ENCODE measurements at regions not wholly inside any gene's neighbourhood (a gene's known extent, or its start where the extent isn't known, plus 50 kb on each side); places are given as distances from the start of the nearest gene placed in this dataset.

DNA sequence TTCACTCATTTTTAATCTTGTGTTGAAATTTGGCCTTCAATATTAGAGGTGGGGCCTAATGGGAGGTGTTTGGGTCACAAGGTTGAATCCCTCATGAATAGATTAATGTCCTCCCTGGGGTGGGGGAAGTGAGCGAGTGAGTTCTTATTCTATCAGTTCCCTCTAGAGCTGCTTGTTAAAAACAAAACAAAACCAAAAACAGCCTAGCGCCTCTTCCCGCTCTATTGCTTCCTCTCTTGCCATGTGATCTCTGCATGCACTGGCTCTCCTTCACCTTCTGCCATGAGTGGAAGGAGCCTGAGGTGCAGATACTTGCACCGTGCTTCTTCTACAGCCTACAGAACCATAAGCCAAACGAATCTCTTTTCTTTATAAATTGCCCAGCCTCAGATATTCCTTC, 89.6 kb upstream of the SLC35F1 start:
- TF ChIP-seq EP300 (IDR thresholded peaks at IDR 0.05) (no peak), POLR2A (IDR thresholded peaks at IDR 0.05) (no peak)

Measured in gastroesophageal sphincter (tissue), 2 donors.